ENCODE measurements at regions not wholly inside any gene's neighbourhood (a gene's known extent, or its start where the extent isn't known, plus 50 kb on each side); places are given as distances from the start of the nearest gene placed in this dataset.

- TF ChIP-seq CHD7 (IDR thresholded peaks at IDR 0.05; ENCODE audit: insufficient replicate concordance, low read length) (no peak), PHF8 (conservative IDR thresholded peaks at IDR 0.05; ENCODE audit: low read depth, low read length) (no peak), TAF1 (IDR thresholded peaks at IDR 0.05; ENCODE audit: low read depth, low read length) (no peak), CHD2 (IDR thresholded peaks at IDR 0.05; ENCODE audit: low read length) (no peak), ASH2L (IDR thresholded peaks at IDR 0.05; ENCODE audit: low read length) (no peak), BRCA1 (IDR thresholded peaks at IDR 0.05; ENCODE audit: low read depth, low read length) (no peak), MAX (IDR thresholded peaks at IDR 0.05) (no peak), JUND (IDR thresholded peaks at IDR 0.05; ENCODE audit: low read length) (no peak), RBBP5 (IDR thresholded peaks at IDR 0.05; ENCODE audit: borderline replicate concordance, low read depth, low read length) (no peak), TBP (IDR thresholded peaks at IDR 0.05; ENCODE audit: low read depth, low read length) (no peak), SIRT6 (IDR thresholded peaks at IDR 0.05; ENCODE audit: low read length) (no peak), EZH2 (IDR thresholded peaks at IDR 0.05; ENCODE audit: low read depth, low read length, severe bottlenecking) (no peak)
Measured at GRCh38 chr22:26914519-26915185, 257.3 kb downstream of the MIAT start (continued).

Data from H1 (cell line).